ENCODE measurements at regions not wholly inside any gene's neighbourhood (a gene's known extent, or its start where the extent isn't known, plus 50 kb on each side); places are given as distances from the start of the nearest gene placed in this dataset.
"Not testable (repeated sequence)": the region's sequence is repeated elsewhere in the genome, so short reads cannot be mapped to it uniquely, and the experiment has no call there.

GRCh38 chr2:89797320-89798038 lies 1106.0 kb downstream of the RPIA start:
- Histone ChIP-seq H3K36me3 (ENCODE audit: insufficient read depth, insufficient read length, low read length) (no peaks in the 10 kb centered on the region), H3K9ac (ENCODE audit: insufficient read length, low read depth) (no peak overlapping the region), H3K4me3 (ENCODE audit: insufficient read length, low read depth) (no peak overlapping the region), H3K27me3 (ENCODE audit: insufficient read depth, insufficient read length) (no peaks in the 10 kb centered on the region), H3K4me1 (ENCODE audit: insufficient read depth, insufficient read length) (no peaks in the 10 kb centered on the region), H3K9me3 (ENCODE audit: insufficient read depth, low read length) (peaks cover 19% of the 10 kb centered on the region; the same call in 1 of the 2 replicates)
- no peak for DNase-seq (ENCODE audit: low read depth, low spot score)
- no peak for TF ChIP-seq SUZ12 (IDR thresholded peaks at IDR 0.05; ENCODE audit: extremely low read depth, insufficient read depth, insufficient read length)
- TF ChIP-seq YY1 (IDR thresholded peaks at IDR 0.05; ENCODE audit: insufficient read depth, insufficient read length) = no peak
- no peak for TF ChIP-seq ZNF274 (IDR thresholded peaks at IDR 0.05; ENCODE audit: low read depth, low read length)

- H3K9ac ChIP-seq (ENCODE audit: insufficient read length, low read depth); H3K36me3 ChIP-seq (ENCODE audit: insufficient read depth, insufficient read length, low read length); H3K4me3 ChIP-seq (ENCODE audit: insufficient read length, low read depth); DNase-seq (ENCODE audit: low read depth, low spot score); H3K27me3 ChIP-seq (ENCODE audit: insufficient read depth, insufficient read length); H3K4me1 ChIP-seq (ENCODE audit: insufficient read depth, insufficient read length): not testable (repeated sequence)
- peaks cover 52% of the 10 kb centered on the region for H3K9me3 ChIP-seq (ENCODE audit: insufficient read depth, low read length)
Observed at GRCh38 chr2:89801207-89801606, 1109.7 kb downstream of the RPIA start.

GRCh38 chr2:89806363-89806762 lies 1114.9 kb downstream of the RPIA start:
- not testable (repeated sequence) for H3K9ac ChIP-seq (ENCODE audit: insufficient read length, low read depth); H3K4me1 ChIP-seq (ENCODE audit: insufficient read depth, insufficient read length); H3K36me3 ChIP-seq (ENCODE audit: insufficient read depth, insufficient read length, low read length); H3K4me3 ChIP-seq (ENCODE audit: insufficient read length, low read depth); H3K27me3 ChIP-seq (ENCODE audit: insufficient read depth, insufficient read length); DNase-seq (ENCODE audit: low read depth, low spot score)
- peaks cover 41% of the 10 kb centered on the region for H3K9me3 ChIP-seq (ENCODE audit: insufficient read depth, low read length)

GRCh38 chr2:89811295-89811694 lies 1119.8 kb downstream of the RPIA start:
- Histone ChIP-seq H3K9me3 (ENCODE audit: insufficient read depth, low read length) (peaks cover 38% of the 10 kb centered on the region), H3K4me3 (ENCODE audit: insufficient read length, low read depth) (no peak overlapping the region), H3K4me1 (ENCODE audit: insufficient read depth, insufficient read length) (no peaks in the 10 kb centered on the region), H3K27me3 (ENCODE audit: insufficient read depth, insufficient read length) (no peaks in the 10 kb centered on the region), H3K9ac (ENCODE audit: insufficient read length, low read depth) (no peak overlapping the region), H3K36me3 (ENCODE audit: insufficient read depth, insufficient read length, low read length) (no peaks in the 10 kb centered on the region)
- no peak for DNase-seq (ENCODE audit: low read depth, low spot score)
- TF ChIP-seq YY1 (IDR thresholded peaks at IDR 0.05; ENCODE audit: insufficient read depth, insufficient read length) (no peak), ZNF274 (IDR thresholded peaks at IDR 0.05; ENCODE audit: low read depth, low read length) (no peak), SUZ12 (IDR thresholded peaks at IDR 0.05; ENCODE audit: extremely low read depth, insufficient read depth, insufficient read length) (no peak)

GRCh38 chr2:89811910-89812309 lies 1120.4 kb downstream of the RPIA start:
- peaks cover 40% of the 10 kb centered on the region for H3K9me3 ChIP-seq (ENCODE audit: insufficient read depth, low read length)
- not testable (repeated sequence) for H3K27me3 ChIP-seq (ENCODE audit: insufficient read depth, insufficient read length); H3K4me3 ChIP-seq (ENCODE audit: insufficient read length, low read depth); H3K9ac ChIP-seq (ENCODE audit: insufficient read length, low read depth); DNase-seq (ENCODE audit: low read depth, low spot score); H3K4me1 ChIP-seq (ENCODE audit: insufficient read depth, insufficient read length); H3K36me3 ChIP-seq (ENCODE audit: insufficient read depth, insufficient read length, low read length)

GRCh38 chr2:89814359-89814758 lies 1122.9 kb downstream of the RPIA start:
- not testable (repeated sequence) for H3K4me1 ChIP-seq (ENCODE audit: insufficient read depth, insufficient read length); H3K27me3 ChIP-seq (ENCODE audit: insufficient read depth, insufficient read length); H3K4me3 ChIP-seq (ENCODE audit: insufficient read length, low read depth); H3K36me3 ChIP-seq (ENCODE audit: insufficient read depth, insufficient read length, low read length); DNase-seq (ENCODE audit: low read depth, low spot score); H3K9ac ChIP-seq (ENCODE audit: insufficient read length, low read depth)
- peaks cover 57% of the 10 kb centered on the region for H3K9me3 ChIP-seq (ENCODE audit: insufficient read depth, low read length)

GRCh38 chr2:89818873-89819272 lies 1127.4 kb downstream of the RPIA start:
- Histone ChIP-seq H3K36me3 (ENCODE audit: insufficient read depth, insufficient read length, low read length) (no peaks in the 10 kb centered on the region), H3K27me3 (ENCODE audit: insufficient read depth, insufficient read length) (no peaks in the 10 kb centered on the region), H3K4me3 (ENCODE audit: insufficient read length, low read depth) (no peak overlapping the region), H3K9me3 (ENCODE audit: insufficient read depth, low read length) (peaks cover 63% of the 10 kb centered on the region), H3K4me1 (ENCODE audit: insufficient read depth, insufficient read length) (no peaks in the 10 kb centered on the region), H3K9ac (ENCODE audit: insufficient read length, low read depth) (no peak overlapping the region)
- no peak for TF ChIP-seq ZNF274 (IDR thresholded peaks at IDR 0.05; ENCODE audit: low read depth, low read length)
- TF ChIP-seq YY1 (IDR thresholded peaks at IDR 0.05; ENCODE audit: insufficient read depth, insufficient read length) = no peak
- TF ChIP-seq SUZ12 (IDR thresholded peaks at IDR 0.05; ENCODE audit: extremely low read depth, insufficient read depth, insufficient read length) = no peak
- no peak for DNase-seq (ENCODE audit: low read depth, low spot score)

GRCh38 chr2:89819809-89820208 lies 1128.3 kb downstream of the RPIA start:
- DNase-seq (ENCODE audit: low read depth, low spot score) = no peak
- H3K9me3 ChIP-seq (ENCODE audit: insufficient read depth, low read length) = peaks cover 58% of the 10 kb centered on the region

More at GRCh38 chr2:89819809-89820208, 1128.3 kb downstream of the RPIA start:
- H3K4me3 ChIP-seq (ENCODE audit: insufficient read length, low read depth) = no peak overlapping the region
- H3K36me3 ChIP-seq (ENCODE audit: insufficient read depth, insufficient read length, low read length) = no peaks in the 10 kb centered on the region
- H3K9ac ChIP-seq (ENCODE audit: insufficient read length, low read depth) = no peak overlapping the region
- no peaks in the 10 kb centered on the region for H3K27me3 ChIP-seq (ENCODE audit: insufficient read depth, insufficient read length)
- no peak for TF ChIP-seq ZNF274 (IDR thresholded peaks at IDR 0.05; ENCODE audit: low read depth, low read length)
- TF ChIP-seq SUZ12 (IDR thresholded peaks at IDR 0.05; ENCODE audit: extremely low read depth, insufficient read depth, insufficient read length) = no peak
- no peak for TF ChIP-seq YY1 (IDR thresholded peaks at IDR 0.05; ENCODE audit: insufficient read depth, insufficient read length)
- H3K4me1 ChIP-seq (ENCODE audit: insufficient read depth, insufficient read length) = no peaks in the 10 kb centered on the region

Measured in NT2/D1 (cell line).